Lung (tissue), 11 donors: ENCODE measurements at regions not wholly inside any gene's neighbourhood (a gene's known extent, or its start where the extent isn't known, plus 50 kb on each side); places are given as distances from the start of the nearest gene placed in this dataset.

ENCODE experiments used
- ATAC-seq: fragments of 200-7000 bp; cut with Tn5 transposase; one replicate; pipeline ENCODE4 v1.9.1; 2020; ENCODE audit warnings: moderate number of reproducible peaks; ENCODE audit not compliant: insufficient read depth, low FRiP score
- DNase-seq, 3 donors: peaks; one replicate each; pipeline ENCODE4 v3.0.0-alpha.2; 2013 to 2017
- H3K27ac ChIP-seq, 2 donors: one replicate each; pipeline ENCODE4 v1.5.1; 2013; ENCODE audit warnings: mild to moderate bottlenecking in 2 of 2, moderate library complexity in 2 of 2, control low read depth in 1 of 2, inconsistent platforms in 1 of 2, low read depth in 1 of 2, low read length in 1 of 2
- H3K27me3 ChIP-seq, 3 donors: one replicate each; pipeline ENCODE4 v1.5.1; 2013; ENCODE audit warnings: low read length in 2 of 3; ENCODE audit not compliant: control insufficient read depth in 3 of 3, insufficient read depth in 3 of 3
- H3K36me3 ChIP-seq, 4 donors: one replicate each; pipeline ENCODE4 v1.5.1; 2013; ENCODE audit warnings: low read length in 4 of 4, mild to moderate bottlenecking in 1 of 4, moderate library complexity in 1 of 4; ENCODE audit not compliant: control insufficient read depth in 4 of 4, insufficient read depth in 4 of 4
- H3K4me1 ChIP-seq, 5 donors: one replicate each; pipeline ENCODE4 v1.5.1; 2013; ENCODE audit warnings: low read length in 5 of 5, mild to moderate bottlenecking in 2 of 5, moderate library complexity in 1 of 5; ENCODE audit not compliant: control insufficient read depth in 5 of 5, insufficient read depth in 5 of 5
- H3K4me3 ChIP-seq: one replicate; pipeline ENCODE4 v1.5.1; 2013; ENCODE audit warnings: mild to moderate bottlenecking, control low read depth, moderate library complexity
- H3K9ac ChIP-seq, 2 donors: one replicate each; pipeline ENCODE4 v1.5.1; 2013; ENCODE audit warnings: low read length in 2 of 2, control low read depth in 1 of 2; ENCODE audit not compliant: insufficient read depth in 1 of 2
- H3K9me3 ChIP-seq, 4 donors: one replicate each; pipeline ENCODE4 v1.5.1; 2013; ENCODE audit warnings: low read length in 3 of 4, mild to moderate bottlenecking in 1 of 4, moderate library complexity in 1 of 4; ENCODE audit not compliant: control insufficient read depth in 4 of 4, insufficient read depth in 3 of 4
- CTCF ChIP-seq: IDR thresholded peaks from 2 replicates; pipeline ENCODE4 v1.5.1; 2012; ENCODE audit warnings: mild to moderate bottlenecking; ENCODE audit errors: control extremely low read depth, extremely low read depth
- WGBS, 2 donors: extraction: QIAGEN DNeasy Blood & Tissue Kit; methylation state at CpG; one replicate each; pipeline ENCODE4 v1.1.7; 2013; 5-methylcytosine and 5-hydroxymethylcytosine counted together
- donor health status: control.
- donor health status: control.
- donor health status: Bipolar disorder and iron deficiency.
- donor health status: healthy.
- donor health status: DM: yes; HTN: yes; CAD: no.

GRCh38 chr13:73849292-73849691 lies 284.9 kb downstream of the KLF12 start:
- Histone ChIP-seq H3K27me3 (no peaks in the 10 kb centered on the region), H3K27ac (no peak overlapping the region), H3K4me1 (peaks cover 0 to 3% (median 0%) of the 10 kb centered on the region in 5 donors), H3K36me3 (peaks cover 0 to 9% (median 3%) of the 10 kb centered on the region in 4 donors), H3K9me3 (peaks cover 0 to 5% (median 0%) of the 10 kb centered on the region in 4 donors), H3K4me3 (no peak overlapping the region), H3K9ac (no peak overlapping the region)
- 79 to 85% methylated on average over 5 of the region's 5 CpGs for WGBS, 2 donors
- TF ChIP-seq CTCF, result no peak
- no peak for ATAC-seq
- DNase-seq, result peak in 2 of 3 donors; percentile 13 to 27

- H3K4me3 ChIP-seq, result no peak overlapping the region
- no peak for TF ChIP-seq CTCF
- peaks cover 0 to 10% (median 3%) of the 10 kb centered on the region in 4 donors for H3K36me3 ChIP-seq
- H3K27ac ChIP-seq, result no peak overlapping the region
- no peak for ATAC-seq
- DNase-seq, result no peak
- peaks cover 0 to 13% (median 0%) of the 10 kb centered on the region in 5 donors for H3K4me1 ChIP-seq
- WGBS, 2 donors, result 92 to 100% methylated on average over 1 of the region's 1 CpG
- no peak overlapping the region for H3K9ac ChIP-seq
- H3K27me3 ChIP-seq, result no peaks in the 10 kb centered on the region
- H3K9me3 ChIP-seq, result peaks cover 0 to 5% (median 0%) of the 10 kb centered on the region in 4 donors
Measured at GRCh38 chr13:73844986-73845385, 289.2 kb downstream of the KLF12 start.

GRCh38 chr13:73842626-73843025 lies 291.6 kb downstream of the KLF12 start:
- no peaks in the 10 kb centered on the region for H3K27me3 ChIP-seq
- 80% methylated on average over 4 of the region's 4 CpGs for WGBS, 2 donors

More at GRCh38 chr13:73842626-73843025, 291.6 kb downstream of the KLF12 start:
- DNase-seq (peak in 2 of 3 donors; percentile 22 to 40), ATAC-seq (no peak)
- no peak for TF ChIP-seq CTCF
- H3K36me3 ChIP-seq, result peaks cover 0 to 12% (median 3%) of the 10 kb centered on the region in 4 donors
- H3K9ac ChIP-seq, result no peak overlapping the region
- H3K4me1 ChIP-seq, result peaks cover 0 to 13% (median 0%) of the 10 kb centered on the region in 5 donors
- H3K9me3 ChIP-seq, result peaks cover 0 to 5% (median 0%) of the 10 kb centered on the region in 4 donors
- no peak overlapping the region for H3K4me3 ChIP-seq
- H3K27ac ChIP-seq, result no peak overlapping the region
